IMR-90 (cell line): ENCODE measurements at regions not wholly inside any gene's neighbourhood (a gene's known extent, or its start where the extent isn't known, plus 50 kb on each side); places are given as distances from the start of the nearest gene placed in this dataset.

Experiments
- ATAC-seq: fragments of 200-7000 bp; cut with Tn5 transposase; 2 replicates; pipeline ENCODE4 v1.9.1; 2020; ENCODE audit warnings: low read depth, mild to moderate bottlenecking, moderate library complexity
- BruUV-seq: library from RNA; stranded (reverse); fragments of 400-500 nt; replicated peaks from 2 replicates; lab custom pipeline; 2021; lab: Mats Ljungman, UMichigan
- CTCF ChIA-PET: fragments of 300-600 bp; formaldehyde crosslinking; extraction: SDS; loops from one replicate; lab custom pipeline; 2021; ENCODE audit warnings: antibody characterized with exemption; lab: Yijun Ruan, JAX
- POLR2A ChIA-PET: fragments of 300-600 bp; sonication (Branson Sonifier 250); formaldehyde crosslinking; loops from one replicate; lab custom pipeline; 2022; ENCODE audit warnings: antibody characterized with exemption; ENCODE audit not compliant: unreplicated experiment; lab: Charles Lee
- DNase-seq: peaks from one replicate; pipeline ENCODE4 v3.0.0; 2013
- H2AFZ ChIP-seq: replicated peaks from 2 replicates; pipeline ENCODE3; 2013; ENCODE audit warnings: low read length, mild to moderate bottlenecking; ENCODE audit not compliant: poor library complexity
- H2AK5ac ChIP-seq: 2 replicates; pipeline ENCODE4 v1.6.1; 2013; ENCODE audit warnings: low read depth, low read length, inconsistent platforms
- H2AK9ac ChIP-seq: replicated peaks from 2 replicates; pipeline ENCODE3; 2013; ENCODE audit warnings: mild to moderate bottlenecking, low read depth, low read length, moderate library complexity; ENCODE audit not compliant: poor library complexity
- H2BK120ac ChIP-seq: 2 replicates; pipeline ENCODE4 v1.6.1; 2013; ENCODE audit warnings: low read depth, low read length, inconsistent platforms
- H2BK15ac ChIP-seq: 3 replicates; pipeline ENCODE4 v1.6.1; 2013; ENCODE audit warnings: low read depth, low read length, inconsistent platforms
- H2BK20ac ChIP-seq: 2 replicates; pipeline ENCODE4 v1.6.1; 2013; ENCODE audit warnings: low read depth, mild to moderate bottlenecking, inconsistent platforms, low read length, moderate library complexity
- H2BK5ac ChIP-seq: 2 replicates; pipeline ENCODE4 v1.6.1; 2013; ENCODE audit warnings: mild to moderate bottlenecking, low read depth, low read length, inconsistent platforms; ENCODE audit not compliant: poor library complexity, severe bottlenecking
- H3K14ac ChIP-seq: replicated peaks from 2 replicates; pipeline ENCODE4 v1.6.1; 2013; ENCODE audit warnings: low read depth, low read length, inconsistent platforms
- H3K18ac ChIP-seq: 2 replicates; pipeline ENCODE4 v1.6.1; 2013; ENCODE audit warnings: low read depth, low read length, control low read depth
- H3K23ac ChIP-seq: 2 replicates; pipeline ENCODE4 v1.6.1; 2013; ENCODE audit warnings: low read depth, low read length, inconsistent platforms
- H3K27ac ChIP-seq: 2 replicates; pipeline ENCODE4 v1.5.1; 2013; ENCODE audit warnings: mild to moderate bottlenecking, control low read depth, low read length; ENCODE audit not compliant: insufficient read depth
- H3K27me3 ChIP-seq: 2 replicates; pipeline ENCODE4 v1.6.1; 2013; ENCODE audit warnings: low read length; ENCODE audit not compliant: control insufficient read depth, insufficient read depth
- H3K36me3 ChIP-seq: 2 replicates; pipeline ENCODE4 v1.6.1; 2013; ENCODE audit warnings: low read length, mixed read lengths; ENCODE audit not compliant: control insufficient read depth, insufficient read depth
- H3K4ac ChIP-seq: 2 replicates; pipeline ENCODE4 v1.6.1; 2013; ENCODE audit warnings: low read depth, low read length, inconsistent platforms
- H3K4me1 ChIP-seq: 2 replicates; pipeline ENCODE4 v1.6.1; 2013; ENCODE audit warnings: low read length, mixed read lengths; ENCODE audit not compliant: control insufficient read depth, insufficient read depth
- H3K4me2 ChIP-seq: 2 replicates; pipeline ENCODE4 v1.6.1; 2013; ENCODE audit warnings: low read depth, mild to moderate bottlenecking, control low read depth, low read length, moderate library complexity
- H3K4me3 ChIP-seq: 2 replicates; pipeline ENCODE4 v1.5.1; 2013; ENCODE audit warnings: low read depth, mild to moderate bottlenecking, control low read depth, low read length, moderate library complexity; ENCODE audit not compliant: insufficient read depth
- H3K56ac ChIP-seq: 2 replicates; pipeline ENCODE4 v1.6.1; 2013; ENCODE audit warnings: low read length, inconsistent platforms; ENCODE audit not compliant: insufficient read depth; ENCODE audit errors: extremely low read depth
- H3K79me1 ChIP-seq, 2 experiments: 2 replicates each; pipeline ENCODE4 v1.6.1; 2013; ENCODE audit warnings: low read length in 2 of 2, inconsistent platforms in 1 of 2, low read depth in 1 of 2
- H3K9ac ChIP-seq: 2 replicates; pipeline ENCODE4 v1.6.1; 2013; ENCODE audit warnings: low read depth, low read length, control low read depth
- H3K9me1 ChIP-seq: 2 replicates; pipeline ENCODE4 v1.6.1; 2013; ENCODE audit warnings: low read length, inconsistent platforms; ENCODE audit not compliant: insufficient read depth
- H3K9me3 ChIP-seq: 2 replicates; pipeline ENCODE4 v1.6.1; 2013; ENCODE audit warnings: low read length; ENCODE audit not compliant: control insufficient read depth, insufficient read depth
- H4K20me1 ChIP-seq: 2 replicates; pipeline ENCODE4 v1.6.1; 2013; ENCODE audit warnings: low read length, inconsistent platforms; ENCODE audit not compliant: insufficient read depth
- H4K5ac ChIP-seq: 2 replicates; pipeline ENCODE4 v1.6.1; 2013; ENCODE audit warnings: mild to moderate bottlenecking, low read depth, low read length, control low read depth
- H4K8ac ChIP-seq, 2 experiments: 2 replicates each; pipeline ENCODE4 v1.6.1; 2013; ENCODE audit warnings: low read depth in 2 of 2, low read length in 2 of 2, control low read depth in 1 of 2, inconsistent platforms in 1 of 2
- H4K91ac ChIP-seq: 2 replicates; pipeline ENCODE4 v1.6.1; 2013; ENCODE audit warnings: low read depth, low read length, inconsistent platforms; ENCODE audit not compliant: insufficient read depth
- BHLHE40 ChIP-seq: fragments of 150-350 bp; IDR thresholded peaks from 2 replicates; pipeline ENCODE4 v1.6.1; 2016; ENCODE audit warnings: mild to moderate bottlenecking, low read depth, low read length
- CEBPB ChIP-seq: IDR thresholded peaks from 2 replicates; pipeline ENCODE4 v1.6.1; 2012; ENCODE audit warnings: low read depth, low read length, improper control_type of control experiment
- CTCF ChIP-seq: conservative IDR thresholded peaks from 2 replicates; pipeline ENCODE4 v1.5.1; 2012; ENCODE audit warnings: mild to moderate bottlenecking, low read depth, low read length, improper control_type of control experiment
- FOS ChIP-seq: fragments of 150-350 bp; IDR thresholded peaks from 2 replicates; pipeline ENCODE4 v1.6.1; 2016; ENCODE audit warnings: low read depth, low read length
- MAZ ChIP-seq: IDR thresholded peaks from 2 replicates; pipeline ENCODE4 v1.6.1; 2012; ENCODE audit warnings: low read depth, mild to moderate bottlenecking, low read length, improper control_type of control experiment, moderate library complexity, borderline replicate concordance
- MXI1 ChIP-seq: IDR thresholded peaks from 2 replicates; pipeline ENCODE4 v1.6.1; 2012; ENCODE audit warnings: low read depth, mild to moderate bottlenecking, low read length, moderate library complexity, borderline replicate concordance
- NFE2L2 ChIP-seq: fragments of 150-350 bp; IDR thresholded peaks from 2 replicates; pipeline ENCODE4 v1.6.1; 2016; ENCODE audit warnings: low read depth, mild to moderate bottlenecking, low read length
- RAD21 ChIP-seq: IDR thresholded peaks from 2 replicates; pipeline ENCODE4 v1.6.1; 2012; ENCODE audit warnings: low read length, improper control_type of control experiment
- RCOR1 ChIP-seq: IDR thresholded peaks from 2 replicates; pipeline ENCODE4 v1.6.1; 2012; ENCODE audit warnings: mild to moderate bottlenecking, low read length, improper control_type of control experiment; ENCODE audit not compliant: insufficient replicate concordance
- RFX5 ChIP-seq: IDR thresholded peaks from 2 replicates; pipeline ENCODE4 v1.8.0; 2012; ENCODE audit warnings: low read depth, mild to moderate bottlenecking, low read length, moderate library complexity
- SMC3 ChIP-seq: fragments of 150-350 bp; IDR thresholded peaks from 2 replicates; pipeline ENCODE4 v1.6.1; 2016; ENCODE audit warnings: low read depth, mild to moderate bottlenecking, antibody characterized with exemption, low read length, moderate library complexity
- dilution Hi-C: fragments of 300-500 bp; cut with HindIII; formaldehyde crosslinking; loops from one replicate; pipeline ENCODE4 v1.14.3; 2018; ENCODE audit warnings: low sequenced_read_pairs; ENCODE audit not compliant: unreplicated experiment
- in situ Hi-C: fragments of 300-500 bp; cut with MboI; formaldehyde crosslinking; loops from 3 replicates; pipeline ENCODE4 v1.14.3; 2019; ENCODE audit warnings: low sequenced_read_pairs, inconsistent platforms, mixed read lengths
- intact Hi-C: fragments of 100-400 bp; cut with micrococcal nuclease; formaldehyde crosslinking; loops from 2 replicates; pipeline ENCODE4 v1.10.0; 2022

DNA sequence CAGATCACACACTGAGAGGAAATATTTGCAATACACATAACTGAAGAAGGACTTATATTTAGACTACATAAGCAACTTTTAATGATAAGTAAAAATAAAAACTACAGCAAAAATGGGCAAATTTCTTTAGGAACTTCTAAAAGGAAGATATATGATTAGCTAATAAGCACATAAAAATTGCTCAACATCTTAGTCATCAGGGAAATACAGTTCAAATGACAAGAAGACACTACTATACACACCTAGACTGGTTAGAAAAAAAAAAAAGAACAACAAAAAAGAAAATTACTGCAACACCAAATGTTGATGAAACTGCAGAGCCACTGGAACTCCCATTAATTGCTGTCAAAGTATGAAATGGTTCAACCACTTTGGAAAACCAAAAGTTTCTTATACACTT lies 1247.5 kb upstream of the ACVR2A start:
- no peak overlapping the region for H4K5ac ChIP-seq
- ATAC-seq (no peak), DNase-seq (no peak)
- no peaks in the 10 kb centered on the region for H3K9me3 ChIP-seq
- intact Hi-C loops = no loop called here
- ChIA-PET CTCF (no interaction called here), POLR2A (no interaction called here)
- TF ChIP-seq BHLHE40 (no peak), RAD21 (no peak), MAZ (no peak), MXI1 (no peak), SMC3 (no peak), NFE2L2 (no peak), RCOR1 (no peak), RFX5 (no peak), FOS (no peak), CEBPB (no peak), CTCF (no peak)
- H3K18ac ChIP-seq = no peak overlapping the region
- H3K4me1 ChIP-seq = 0 out of 2 replicates have a peak, but pooled peaks cover 1% of the 10 kb centered on the region
- H3K56ac ChIP-seq = no peak overlapping the region
- no peak overlapping the region for H2AK5ac ChIP-seq
- H3K9me1 ChIP-seq = no peaks in the 10 kb centered on the region
- H4K8ac ChIP-seq = no peak overlapping the region
- no peak overlapping the region for H3K14ac ChIP-seq
- H2BK5ac ChIP-seq = no peak overlapping the region
- in situ Hi-C loops = no loop called here
- H3K27me3 ChIP-seq = no peaks in the 10 kb centered on the region
- no peak overlapping the region for H2AK9ac ChIP-seq
- H3K79me1 ChIP-seq = no peaks in the 10 kb centered on the region
- H3K4me2 ChIP-seq = no peak overlapping the region
- H2BK120ac ChIP-seq = no peak overlapping the region
- H4K20me1 ChIP-seq = no peaks in the 10 kb centered on the region
- H4K91ac ChIP-seq = no peak overlapping the region
- no peak overlapping the region for H3K4ac ChIP-seq
- H2BK15ac ChIP-seq = no peak overlapping the region
- no peaks in the 10 kb centered on the region for H3K36me3 ChIP-seq
- H3K23ac ChIP-seq = no peak overlapping the region
- dilution Hi-C loops = no loop called here
- no TSS peak for BruUV-seq
- no peak overlapping the region for H3K4me3 ChIP-seq
- H3K27ac ChIP-seq = no peak overlapping the region
- H2AFZ ChIP-seq = no peak overlapping the region
- H3K9ac ChIP-seq = no peak overlapping the region
- H2BK20ac ChIP-seq = no peak overlapping the region
